ENCODE measurements at regions not wholly inside any gene's neighbourhood (a gene's known extent, or its start where the extent isn't known, plus 50 kb on each side); places are given as distances from the start of the nearest gene placed in this dataset.

DNA sequence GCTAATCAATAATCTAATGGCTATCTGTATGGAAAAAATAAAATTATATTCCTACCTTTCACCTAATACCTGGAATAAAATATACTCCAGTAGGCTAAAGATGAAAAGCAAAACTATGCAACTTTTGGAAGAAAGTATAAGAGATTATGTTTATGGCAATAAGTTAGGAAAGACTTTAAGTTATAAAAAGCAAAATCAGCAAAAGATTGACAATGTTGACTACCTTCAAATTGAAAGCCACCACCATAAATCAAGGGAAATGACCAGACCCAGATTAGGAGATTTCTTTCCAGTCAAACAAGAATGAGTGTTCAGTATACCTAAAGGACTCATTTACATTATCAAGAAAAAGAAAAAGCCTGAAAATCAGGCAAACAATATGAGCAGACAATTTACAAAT lies 159.1 kb upstream of the ZBED5 start:
- CTCF ChIA-PET, result interaction anchor here (1.3 kb wide), 1 partner anchor 11 kb away, joined by 4 read pairs; no protein-coding TSS in a partner anchor
- Mint-ChIP-seq H3K36me3 (ENCODE audit: low read depth) (no peaks in the 10 kb centered on the region), H3K4me3 (no peak overlapping the region), H3K9me3 (no peaks in the 10 kb centered on the region), H3K27ac (no peak overlapping the region), H3K4me1 (no peaks in the 10 kb centered on the region), H3K27me3 (peaks cover 7% of the 10 kb centered on the region)
- no peak for DNase-seq
- POLR2A ChIA-PET, result no interaction called here

DNA sequence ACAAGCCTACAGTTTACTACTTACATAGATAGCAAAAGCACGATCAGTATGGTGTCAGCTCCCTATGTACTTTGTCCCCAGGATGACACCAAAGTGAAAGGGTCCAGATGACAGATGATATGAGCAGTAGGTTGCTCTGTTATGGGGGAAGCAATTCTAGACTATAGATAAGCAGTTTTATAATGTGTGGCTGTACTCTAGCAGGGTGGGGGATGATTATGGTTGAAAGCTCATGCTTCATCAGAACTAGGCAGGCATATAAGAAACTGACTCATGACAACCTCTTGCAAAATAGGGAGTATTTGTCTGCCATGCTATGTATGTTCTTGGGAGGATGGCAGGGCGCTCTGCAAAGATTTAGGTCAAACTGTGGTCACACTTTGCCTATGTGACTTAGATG lies 158.2 kb upstream of the ZBED5 start:
- no peak overlapping the region for H3K4me3 Mint-ChIP-seq
- H3K27me3 Mint-ChIP-seq, result peaks cover 10% of the 10 kb centered on the region
- ChIA-PET POLR2A (no interaction called here), CTCF (interaction anchor here (0.6 to 2.4 kb wide), 5 partner anchors 8 to 223 kb away, joined by 3 to 19 read pairs (median 5); no protein-coding TSS in a partner anchor)
- no peaks in the 10 kb centered on the region for H3K36me3 Mint-ChIP-seq (ENCODE audit: low read depth)
- no peaks in the 10 kb centered on the region for H3K4me1 Mint-ChIP-seq
- no peaks in the 10 kb centered on the region for H3K9me3 Mint-ChIP-seq
- no peak overlapping the region for H3K27ac Mint-ChIP-seq
- DNase-seq, result no peak

DNA sequence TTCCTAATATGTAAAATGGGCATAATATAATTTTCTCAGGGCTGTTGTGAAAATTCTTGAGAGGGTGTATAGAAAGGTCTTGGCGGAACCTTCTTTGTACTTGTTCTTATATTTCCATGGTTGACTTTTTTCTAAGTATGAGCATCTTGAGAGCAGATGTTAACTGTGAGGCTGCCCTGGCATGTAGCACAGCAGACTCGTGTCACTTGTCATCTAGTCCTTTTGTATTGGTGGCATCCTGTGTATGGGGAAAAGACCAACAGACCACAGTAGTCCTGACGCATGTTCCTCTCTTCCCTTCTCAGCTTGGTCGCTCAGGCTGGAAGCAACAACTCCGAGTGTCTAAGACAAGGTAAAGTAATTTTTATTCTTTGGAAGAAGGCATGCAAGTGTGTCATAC lies 153.8 kb upstream of the ZBED5 start:
- Mint-ChIP-seq H3K27ac (no peak overlapping the region), H3K4me3 (no peak overlapping the region), H3K9me3 (no peaks in the 10 kb centered on the region), H3K36me3 (ENCODE audit: low read depth) (no peaks in the 10 kb centered on the region), H3K4me1 (no peaks in the 10 kb centered on the region), H3K27me3 (peaks cover 31% of the 10 kb centered on the region)
- CTCF ChIA-PET, result no interaction called here
- POLR2A ChIA-PET, result no interaction called here
- DNase-seq, result no peak

DNA sequence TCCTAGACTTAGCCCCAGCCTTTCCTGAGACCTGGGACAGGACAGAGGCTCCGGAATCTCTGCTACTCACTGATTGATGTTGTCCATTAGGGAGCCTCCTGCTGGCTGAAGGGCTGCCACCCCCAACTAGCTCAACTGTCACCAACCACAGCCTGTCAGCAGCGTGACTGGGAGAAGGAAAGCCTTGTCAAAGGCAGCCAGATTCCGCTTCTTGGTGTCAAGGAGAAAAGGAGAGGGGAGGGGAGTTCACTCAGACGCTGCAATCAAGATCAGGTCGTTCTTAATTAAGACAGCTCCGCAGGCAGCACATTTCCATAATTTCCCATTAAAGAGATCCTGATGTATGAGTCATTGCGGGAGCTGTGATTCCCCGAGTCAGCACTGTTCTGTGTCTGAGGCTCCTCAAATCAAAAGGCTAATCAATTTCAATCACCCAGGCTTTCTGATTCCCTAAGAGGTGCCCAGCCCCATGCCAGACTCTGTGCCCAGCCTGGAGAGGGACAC lies 152.8 kb upstream of the ZBED5 start:
- Mint-ChIP-seq H3K36me3 (ENCODE audit: low read depth) (no peaks in the 10 kb centered on the region), H3K4me1 (no peaks in the 10 kb centered on the region), H3K27ac (no peak overlapping the region), H3K27me3 (peaks cover 35% of the 10 kb centered on the region), H3K4me3 (no peak overlapping the region), H3K9me3 (no peaks in the 10 kb centered on the region)
- DNase-seq, result no peak
- POLR2A ChIA-PET, result no interaction called here
- CTCF ChIA-PET, result interaction anchor here (2.0 to 2.3 kb wide), 2 partner anchors 10 to 218 kb away, joined by 4 to 7 read pairs; no protein-coding TSS in a partner anchor

DNA sequence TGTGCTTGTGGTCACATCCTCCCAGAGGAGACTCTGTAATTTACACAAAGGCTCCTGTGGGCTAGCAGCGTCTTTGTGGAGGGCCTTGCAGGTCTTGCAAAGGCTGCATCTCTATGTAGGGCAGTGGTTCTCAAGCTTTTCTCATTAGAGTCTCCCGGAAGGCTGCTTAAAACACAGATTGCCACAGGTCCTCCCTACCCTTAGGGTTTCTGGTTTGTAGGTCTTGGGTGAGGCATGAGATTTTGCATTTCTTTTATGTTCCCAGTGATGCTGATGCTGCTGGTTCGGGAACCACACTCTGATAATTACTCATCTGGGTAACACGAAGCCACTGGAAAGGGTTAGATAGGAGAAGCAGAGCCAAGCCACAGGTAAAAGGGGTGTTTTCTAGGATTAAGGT lies 151.3 kb upstream of the ZBED5 start:
- Mint-ChIP-seq H3K36me3 (ENCODE audit: low read depth) (no peaks in the 10 kb centered on the region), H3K4me1 (no peaks in the 10 kb centered on the region), H3K9me3 (no peaks in the 10 kb centered on the region), H3K4me3 (no peak overlapping the region), H3K27me3 (peaks cover 43% of the 10 kb centered on the region), H3K27ac (no peak overlapping the region)
- DNase-seq, result no peak
- ChIA-PET CTCF (interaction anchor here (0.6 to 2.3 kb wide), 4 partner anchors 9 to 217 kb away, joined by 3 to 7 read pairs (median 4); no protein-coding TSS in a partner anchor), POLR2A (no interaction called here)

DNA sequence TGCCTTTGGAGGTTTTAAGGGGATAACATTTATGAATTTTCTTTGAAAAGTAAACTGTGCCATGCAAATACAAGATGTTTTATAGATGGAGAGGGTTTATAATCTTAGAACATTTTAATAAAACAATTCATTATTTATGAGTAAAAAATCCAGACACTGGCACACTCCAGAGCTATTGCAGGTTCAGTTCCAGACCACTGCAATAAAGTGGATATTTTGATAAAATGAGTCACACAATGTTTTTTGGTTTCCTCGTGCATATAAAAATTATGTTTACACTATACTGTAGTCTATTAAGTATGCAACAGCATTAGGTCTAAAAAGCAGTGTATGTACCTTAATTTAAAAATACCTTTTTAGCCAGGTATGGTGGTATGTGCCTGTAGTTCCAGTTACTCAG lies 146.2 kb upstream of the ZBED5 start:
- no peaks in the 10 kb centered on the region for H3K36me3 Mint-ChIP-seq (ENCODE audit: low read depth)
- H3K4me3 Mint-ChIP-seq, result no peak overlapping the region
- H3K27ac Mint-ChIP-seq, result no peak overlapping the region
- ChIA-PET POLR2A (no interaction called here), CTCF (no interaction called here)
- H3K4me1 Mint-ChIP-seq, result no peaks in the 10 kb centered on the region
- no peaks in the 10 kb centered on the region for H3K9me3 Mint-ChIP-seq
- peaks cover 41% of the 10 kb centered on the region for H3K27me3 Mint-ChIP-seq
- DNase-seq, result no peak

DNA sequence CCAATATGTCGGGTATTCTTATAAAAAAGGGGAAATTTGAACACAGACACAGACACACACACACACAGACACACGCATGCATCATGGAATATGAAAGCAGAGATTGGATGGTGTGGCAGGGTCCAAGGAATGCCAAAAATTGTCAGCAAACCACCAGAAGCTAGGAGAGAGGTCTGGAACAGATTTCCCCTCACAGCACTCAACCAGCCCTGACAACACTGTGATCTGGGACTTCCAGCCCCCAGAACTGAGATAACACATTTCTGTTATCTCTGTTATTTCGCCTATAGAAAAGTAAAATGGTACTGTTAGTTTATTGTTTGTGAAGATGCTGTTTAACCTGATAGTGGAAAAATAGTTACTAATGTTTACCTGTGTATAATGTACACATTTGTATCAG lies 145.4 kb upstream of the ZBED5 start:
- Mint-ChIP-seq H3K4me1 (no peaks in the 10 kb centered on the region), H3K27me3 (peaks cover 42% of the 10 kb centered on the region), H3K4me3 (no peak overlapping the region), H3K27ac (no peak overlapping the region), H3K36me3 (ENCODE audit: low read depth) (no peaks in the 10 kb centered on the region), H3K9me3 (no peaks in the 10 kb centered on the region)
- DNase-seq, result no peak
- ChIA-PET POLR2A (no interaction called here), CTCF (no interaction called here)

DNA sequence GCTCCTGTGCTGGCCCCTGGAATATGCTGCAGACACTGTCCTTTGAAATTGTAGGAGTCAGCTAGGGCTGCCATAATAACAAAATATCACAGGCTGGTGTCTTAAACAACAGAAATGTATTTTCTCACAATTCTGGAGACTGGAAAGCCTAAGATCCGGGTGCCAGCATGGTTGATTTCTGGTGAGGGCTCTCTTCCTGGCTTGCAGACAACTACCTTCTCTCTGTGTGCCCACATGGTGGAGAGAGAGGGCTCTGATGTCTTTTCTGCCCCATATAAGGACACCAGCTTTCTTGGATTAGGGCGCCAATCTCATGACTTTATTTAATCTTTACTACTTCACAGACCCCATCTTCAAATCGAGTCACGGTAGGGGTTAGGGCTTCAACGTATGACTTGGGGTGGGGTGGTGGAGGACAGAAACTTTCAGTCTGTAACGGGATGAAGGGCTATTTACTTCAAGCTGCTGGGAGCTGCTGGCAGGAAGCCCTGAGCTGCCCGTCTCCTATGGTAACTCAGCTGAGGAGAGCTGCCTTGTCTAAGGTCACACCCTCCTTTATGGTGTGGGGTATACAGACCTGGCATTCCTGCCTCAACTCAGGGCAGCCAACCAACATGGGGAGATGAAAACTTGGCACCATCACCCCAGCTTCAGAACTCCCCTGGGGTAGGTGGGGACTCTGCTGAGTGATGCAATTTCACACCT lies 142.9 kb upstream of the ZBED5 start:
- Mint-ChIP-seq H3K27ac (no peak overlapping the region), H3K9me3 (no peaks in the 10 kb centered on the region), H3K27me3 (peaks cover 41% of the 10 kb centered on the region), H3K4me1 (no peaks in the 10 kb centered on the region), H3K4me3 (no peak overlapping the region), H3K36me3 (ENCODE audit: low read depth) (no peaks in the 10 kb centered on the region)
- DNase-seq, result no peak
- ChIA-PET CTCF (interaction anchor here (0.6 to 1.6 kb wide), 3 partner anchors 9 to 269 kb away, joined by 3 to 4 read pairs (median 4); no protein-coding TSS in a partner anchor), POLR2A (no interaction called here)

DNA sequence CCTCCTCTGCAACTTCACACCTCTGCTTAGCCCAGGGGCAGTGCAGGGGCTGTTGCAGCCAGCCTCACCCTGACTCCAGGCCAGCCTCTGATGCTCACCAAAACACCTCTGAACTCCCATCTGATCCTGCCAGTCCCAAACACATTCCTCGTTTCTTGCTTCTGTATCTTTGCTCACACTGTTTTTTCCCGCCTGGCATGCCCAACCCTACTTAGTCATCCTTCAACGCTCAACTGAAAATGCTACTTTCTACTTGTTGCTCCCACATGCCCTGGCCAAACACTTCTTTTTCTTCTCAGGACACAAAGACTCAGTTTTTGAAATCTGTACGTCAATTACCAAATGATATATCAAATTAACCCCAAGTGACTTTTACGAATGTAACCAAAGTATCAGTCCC lies 140.8 kb upstream of the ZBED5 start:
- no peaks in the 10 kb centered on the region for H3K9me3 Mint-ChIP-seq
- POLR2A ChIA-PET, result no interaction called here

DNA sequence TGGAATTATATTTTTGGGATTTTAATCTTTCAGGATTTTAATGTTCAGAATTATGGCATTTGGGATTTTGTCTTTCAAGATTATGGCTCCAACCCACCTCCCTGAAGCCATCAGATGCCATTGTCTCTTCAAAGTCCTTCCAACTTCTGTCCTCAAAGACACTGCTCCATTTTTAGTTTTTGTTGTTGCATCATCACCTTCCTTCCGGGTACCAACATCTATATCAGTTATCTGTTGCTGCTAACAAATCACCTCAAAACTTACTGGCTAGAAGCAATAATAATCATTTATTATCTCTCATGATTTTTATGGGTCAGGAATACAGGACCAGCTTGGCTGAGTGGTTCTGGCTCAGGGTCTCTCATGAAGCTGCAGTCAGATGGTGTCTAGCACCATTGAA lies 138.8 kb upstream of the ZBED5 start:
- ChIA-PET CTCF (no interaction called here), POLR2A (no interaction called here)
- DNase-seq, result no peak
- Mint-ChIP-seq H3K27me3 (peaks cover 26% of the 10 kb centered on the region), H3K36me3 (ENCODE audit: low read depth) (no peaks in the 10 kb centered on the region), H3K4me3 (no peak overlapping the region), H3K9me3 (no peaks in the 10 kb centered on the region), H3K27ac (no peak overlapping the region), H3K4me1 (no peaks in the 10 kb centered on the region)

More for the DNA sequence above, 140.8 kb upstream of the ZBED5 start:
- H3K4me3 Mint-ChIP-seq, result no peak overlapping the region
- no peaks in the 10 kb centered on the region for H3K36me3 Mint-ChIP-seq (ENCODE audit: low read depth)
- H3K27me3 Mint-ChIP-seq, result peaks cover 37% of the 10 kb centered on the region
- CTCF ChIA-PET, result no interaction called here
- no peak for DNase-seq
- H3K27ac Mint-ChIP-seq, result no peak overlapping the region
- H3K4me1 Mint-ChIP-seq, result no peaks in the 10 kb centered on the region

DNA sequence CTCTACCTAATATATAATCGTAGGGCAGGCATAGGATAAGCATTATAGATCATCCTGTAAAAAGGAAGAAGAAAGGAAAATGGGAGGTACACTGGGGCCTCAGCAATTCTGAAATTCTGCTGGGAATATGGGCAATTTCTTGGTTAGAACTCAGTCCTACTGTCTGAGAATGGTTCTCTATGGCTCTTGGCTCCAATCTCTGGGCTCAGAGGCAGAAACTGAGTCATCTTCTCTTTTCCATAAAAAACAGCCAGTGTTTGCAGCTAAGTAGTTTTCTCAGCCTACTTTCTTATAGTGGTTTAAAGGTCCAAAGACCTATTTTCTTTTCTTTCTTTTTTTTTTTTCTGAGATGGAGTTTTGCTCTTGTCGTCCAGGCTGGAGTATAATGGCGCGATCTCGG lies 135.8 kb upstream of the ZBED5 start:
- no peak overlapping the region for H3K4me3 Mint-ChIP-seq
- POLR2A ChIA-PET, result no interaction called here
- peaks cover 17% of the 10 kb centered on the region for H3K27me3 Mint-ChIP-seq
- no peak for DNase-seq
- no peaks in the 10 kb centered on the region for H3K9me3 Mint-ChIP-seq
- CTCF ChIA-PET, result interaction anchor here (2.5 kb wide), 1 partner anchor 35 kb away, joined by 6 read pairs; no protein-coding TSS in a partner anchor
- no peaks in the 10 kb centered on the region for H3K4me1 Mint-ChIP-seq
- no peak overlapping the region for H3K27ac Mint-ChIP-seq
- H3K36me3 Mint-ChIP-seq (ENCODE audit: low read depth), result no peaks in the 10 kb centered on the region

DNA sequence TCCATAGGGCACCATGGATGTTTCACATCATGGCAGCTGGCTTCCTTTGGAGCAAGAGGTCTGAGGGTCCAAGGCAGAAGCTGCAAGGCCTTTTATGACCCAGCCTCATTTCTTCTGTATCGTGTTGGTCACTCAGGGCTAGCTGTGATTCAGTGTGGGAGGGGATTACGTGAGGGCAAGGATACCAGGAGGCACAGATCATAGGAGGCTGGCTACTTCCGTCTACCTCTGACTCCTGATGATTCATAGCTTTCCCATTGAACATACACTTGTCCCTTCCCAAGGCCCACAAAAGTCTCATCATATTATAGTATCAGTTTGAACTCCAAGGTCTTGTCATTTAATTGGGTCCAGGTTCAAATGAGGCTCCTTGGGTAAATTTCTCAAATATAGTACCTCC lies 135.3 kb upstream of the ZBED5 start:
- Mint-ChIP-seq H3K36me3 (ENCODE audit: low read depth) (no peaks in the 10 kb centered on the region), H3K4me1 (no peaks in the 10 kb centered on the region), H3K9me3 (no peaks in the 10 kb centered on the region), H3K27ac (no peak overlapping the region), H3K27me3 (peaks cover 16% of the 10 kb centered on the region), H3K4me3 (no peak overlapping the region)
- CTCF ChIA-PET, result interaction anchor here (1.6 to 2.5 kb wide), 2 partner anchors 28 to 35 kb away, joined by 5 to 6 read pairs; no protein-coding TSS in a partner anchor
- DNase-seq, result no peak
- POLR2A ChIA-PET, result no interaction called here

DNA sequence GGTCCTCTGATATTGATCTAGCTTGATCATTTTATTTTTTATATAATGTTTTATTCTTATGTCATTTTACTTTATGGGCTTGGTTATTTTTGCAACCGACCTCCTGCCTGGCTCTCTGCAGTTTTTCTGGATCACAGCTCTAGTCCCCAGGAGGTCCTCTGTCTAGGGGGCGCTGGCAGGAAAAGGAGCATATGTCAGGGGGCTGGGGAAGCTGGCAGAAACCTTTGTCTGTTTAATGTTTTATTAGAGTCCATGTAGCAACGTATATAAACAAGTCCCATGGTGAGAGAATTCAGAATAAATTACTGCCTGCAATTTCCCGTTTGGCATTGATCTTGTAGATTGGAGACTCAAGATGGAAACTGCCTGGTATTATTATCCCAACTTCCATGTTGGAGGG lies 133.5 kb upstream of the ZBED5 start:
- H3K4me1 Mint-ChIP-seq, result no peaks in the 10 kb centered on the region
- POLR2A ChIA-PET, result no interaction called here
- DNase-seq, result no peak
- no peak overlapping the region for H3K4me3 Mint-ChIP-seq
- H3K36me3 Mint-ChIP-seq (ENCODE audit: low read depth), result no peaks in the 10 kb centered on the region
- H3K27me3 Mint-ChIP-seq, result peaks cover 10% of the 10 kb centered on the region
- CTCF ChIA-PET, result interaction anchor here (1.4 to 2.5 kb wide), 2 partner anchors 37 to 47 kb away, joined by 3 to 6 read pairs; no protein-coding TSS in a partner anchor
- H3K27ac Mint-ChIP-seq, result no peak overlapping the region
- H3K9me3 Mint-ChIP-seq, result no peaks in the 10 kb centered on the region

DNA sequence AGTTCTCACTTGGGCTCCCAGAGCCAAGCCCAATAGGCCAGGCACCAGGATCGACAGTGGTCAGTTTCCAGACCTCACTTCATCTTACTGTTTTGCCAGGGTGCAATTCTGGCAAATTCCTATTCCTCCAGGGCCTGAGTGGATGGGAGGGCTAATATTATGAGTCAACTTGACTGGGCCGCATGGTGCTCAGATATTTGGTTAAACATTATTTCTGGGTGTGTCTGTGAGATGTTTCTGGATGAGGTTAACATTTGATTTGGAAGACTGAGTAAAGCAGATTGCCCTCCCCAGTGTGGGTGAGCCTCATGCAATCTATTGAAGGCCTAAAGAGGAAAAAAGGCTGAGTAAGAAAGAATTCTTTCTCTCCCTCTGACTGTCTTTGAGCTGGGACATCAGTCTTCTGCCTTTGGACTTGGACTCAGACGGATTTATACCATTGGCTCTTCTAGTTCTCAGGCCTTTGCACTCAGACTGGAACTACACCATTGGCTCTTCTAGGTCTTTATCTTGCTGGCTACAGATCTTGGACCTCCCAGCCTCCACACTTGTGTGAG lies 132.9 kb upstream of the ZBED5 start:
- no peaks in the 10 kb centered on the region for H3K9me3 Mint-ChIP-seq
- ChIA-PET CTCF (interaction anchor here (1.4 kb wide), 1 partner anchor 47 kb away, joined by 3 read pairs; no protein-coding TSS in a partner anchor), POLR2A (no interaction called here)
- no peaks in the 10 kb centered on the region for H3K4me1 Mint-ChIP-seq
- H3K27me3 Mint-ChIP-seq, result peaks cover 8% of the 10 kb centered on the region
- no peak for DNase-seq
- H3K4me3 Mint-ChIP-seq, result no peak overlapping the region
- no peak overlapping the region for H3K27ac Mint-ChIP-seq
- no peaks in the 10 kb centered on the region for H3K36me3 Mint-ChIP-seq (ENCODE audit: low read depth)

All from activated CD4-positive, alpha-beta memory T cell treated with anti-CD3 and anti-CD28 coated beads, Interleukin-2, amount 10 ng/mL, durations not matched to agents 7 days and 5 days (primary cell).